Parathyroid adenoma (tissue), 2 donors: ENCODE measurements at regions not wholly inside any gene's neighbourhood (a gene's known extent, or its start where the extent isn't known, plus 50 kb on each side); places are given as distances from the start of the nearest gene placed in this dataset.
A peak's percentile ranks its signal among the peaks of the same experiment; 100 is the strongest.

ENCODE experiments used
- H2AFZ ChIP-seq: fragments of 300-600 bp; sonication (generic); one replicate; pipeline ENCODE4 v1.7.0; 2017; ENCODE audit warnings: antibody characterized with exemption, mild to moderate bottlenecking
- H3K27ac ChIP-seq: fragments of 300-600 bp; sonication (generic); one replicate; pipeline ENCODE4 v1.7.0; 2017
- H3K27me3 ChIP-seq: fragments of 300-600 bp; sonication (generic); one replicate; pipeline ENCODE4 v1.7.0; 2017; ENCODE audit warnings: low read length; ENCODE audit not compliant: control insufficient read depth, insufficient read depth
- H3K36me3 ChIP-seq: fragments of 300-600 bp; sonication (generic); one replicate; pipeline ENCODE4 v1.7.0; 2017; ENCODE audit warnings: low read length; ENCODE audit not compliant: control insufficient read depth, insufficient read depth
- H3K4me1 ChIP-seq: fragments of 300-600 bp; sonication (generic); one replicate; pipeline ENCODE4 v1.7.0; 2017; ENCODE audit warnings: control low read depth
- H3K4me2 ChIP-seq: fragments of 300-600 bp; sonication (generic); one replicate; pipeline ENCODE4 v1.7.0; 2017; ENCODE audit warnings: low read length
- H3K4me3 ChIP-seq: fragments of 300-600 bp; sonication (generic); one replicate; pipeline ENCODE4 v1.7.0; 2017; ENCODE audit warnings: low read depth, low read length
- H3K79me2 ChIP-seq: fragments of 300-600 bp; sonication (generic); one replicate; pipeline ENCODE4 v1.7.0; 2017; ENCODE audit warnings: control low read depth
- H3K9ac ChIP-seq: fragments of 300-600 bp; sonication (generic); one replicate; pipeline ENCODE4 v1.7.0; 2017; ENCODE audit warnings: mild to moderate bottlenecking
- H3K9me3 ChIP-seq: fragments of 300-600 bp; sonication (generic); one replicate; pipeline ENCODE4 v1.7.0; 2017; ENCODE audit warnings: low read length; ENCODE audit not compliant: control insufficient read depth
- CTCF ChIP-seq: fragments of 300-600 bp; sonication (generic); IDR thresholded peaks from one replicate; pipeline ENCODE4 v1.7.0; 2017; ENCODE audit warnings: antibody characterized with exemption, mild to moderate bottlenecking
- donor health status: primary hyperparathyroidism.

GRCh38 chr19:29404951-29405727 is 120.7 kb upstream of the VSTM2B start:
- H3K4me1 ChIP-seq = no peaks in the 10 kb centered on the region
- H3K79me2 ChIP-seq = no peaks in the 10 kb centered on the region
- H3K4me2 ChIP-seq = no peak overlapping the region
- no peaks in the 10 kb centered on the region for H3K9me3 ChIP-seq
- H3K27ac ChIP-seq = no peak overlapping the region
- H3K27me3 ChIP-seq = no peaks in the 10 kb centered on the region
- no peak overlapping the region for H3K9ac ChIP-seq
- peak overlapping the region; percentile 62 for H2AFZ ChIP-seq
- no peak for TF ChIP-seq CTCF
- H3K4me3 ChIP-seq = no peak overlapping the region
- no peaks in the 10 kb centered on the region for H3K36me3 ChIP-seq

- H3K27me3 ChIP-seq = no peaks in the 10 kb centered on the region
- no peak overlapping the region for H3K27ac ChIP-seq
- no peaks in the 10 kb centered on the region for H3K4me1 ChIP-seq
- no peaks in the 10 kb centered on the region for H3K36me3 ChIP-seq
- H3K4me2 ChIP-seq = no peak overlapping the region
- H3K9ac ChIP-seq = no peak overlapping the region
- no peaks in the 10 kb centered on the region for H3K9me3 ChIP-seq
- H3K4me3 ChIP-seq = no peak overlapping the region
- no peaks in the 10 kb centered on the region for H3K79me2 ChIP-seq
- TF ChIP-seq CTCF = no peak
- no peak overlapping the region for H2AFZ ChIP-seq
Measured at GRCh38 chr19:29405728-29405995, 120.1 kb upstream of the VSTM2B start.

GRCh38 chr19:29409076-29409862 is 116.5 kb upstream of the VSTM2B start:
- no peak overlapping the region for H3K4me2 ChIP-seq

GRCh38 chr19:29410601-29411000 is 115.2 kb upstream of the VSTM2B start:
- no peak overlapping the region for H3K4me2 ChIP-seq
- TF ChIP-seq CTCF = no peak
- H3K36me3 ChIP-seq = no peaks in the 10 kb centered on the region
- H3K4me3 ChIP-seq = no peak overlapping the region
- no peak overlapping the region for H3K27ac ChIP-seq
- H3K4me1 ChIP-seq = no peaks in the 10 kb centered on the region
- H3K9ac ChIP-seq = no peak overlapping the region
- H3K79me2 ChIP-seq = no peaks in the 10 kb centered on the region
- H3K9me3 ChIP-seq = no peaks in the 10 kb centered on the region
- H2AFZ ChIP-seq = no peak overlapping the region
- H3K27me3 ChIP-seq = peaks cover 3% of the 10 kb centered on the region

More at GRCh38 chr19:29409076-29409862, 116.5 kb upstream of the VSTM2B start:
- no peaks in the 10 kb centered on the region for H3K79me2 ChIP-seq
- no peaks in the 10 kb centered on the region for H3K27me3 ChIP-seq
- no peaks in the 10 kb centered on the region for H3K9me3 ChIP-seq
- H3K4me3 ChIP-seq = no peak overlapping the region
- no peak overlapping the region for H3K27ac ChIP-seq
- TF ChIP-seq CTCF = no peak
- H3K9ac ChIP-seq = no peak overlapping the region
- H2AFZ ChIP-seq = no peak overlapping the region
- H3K36me3 ChIP-seq = no peaks in the 10 kb centered on the region
- H3K4me1 ChIP-seq = no peaks in the 10 kb centered on the region
